ENCODE measurements at regions not wholly inside any gene's neighbourhood (a gene's known extent, or its start where the extent isn't known, plus 50 kb on each side); places are given as distances from the start of the nearest gene placed in this dataset.

DNA sequence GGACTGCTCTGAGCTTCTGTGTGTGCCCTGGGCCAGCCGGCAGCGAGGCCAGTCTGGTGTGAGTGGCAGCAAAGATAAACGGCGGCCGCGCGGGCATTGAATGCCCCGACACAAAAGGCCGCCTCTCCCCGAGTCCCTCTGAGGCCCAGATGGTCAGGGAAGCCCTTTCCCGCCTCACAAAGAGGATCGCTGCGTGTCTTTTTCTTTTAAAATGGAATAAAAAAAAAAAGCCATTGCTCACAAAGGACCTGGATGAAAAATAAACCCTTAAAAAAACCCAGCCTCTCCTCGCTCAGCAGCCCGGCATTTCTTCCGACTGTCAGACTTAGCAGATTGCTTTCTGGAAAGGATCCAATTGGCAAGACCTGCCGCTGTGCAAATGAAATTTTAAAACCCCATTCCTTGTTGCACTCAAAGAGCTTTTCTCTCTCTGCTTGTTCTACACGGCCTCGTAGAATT lies 578.7 kb downstream of the BCOR start:
- TF ChIP-seq, protein P1, sequence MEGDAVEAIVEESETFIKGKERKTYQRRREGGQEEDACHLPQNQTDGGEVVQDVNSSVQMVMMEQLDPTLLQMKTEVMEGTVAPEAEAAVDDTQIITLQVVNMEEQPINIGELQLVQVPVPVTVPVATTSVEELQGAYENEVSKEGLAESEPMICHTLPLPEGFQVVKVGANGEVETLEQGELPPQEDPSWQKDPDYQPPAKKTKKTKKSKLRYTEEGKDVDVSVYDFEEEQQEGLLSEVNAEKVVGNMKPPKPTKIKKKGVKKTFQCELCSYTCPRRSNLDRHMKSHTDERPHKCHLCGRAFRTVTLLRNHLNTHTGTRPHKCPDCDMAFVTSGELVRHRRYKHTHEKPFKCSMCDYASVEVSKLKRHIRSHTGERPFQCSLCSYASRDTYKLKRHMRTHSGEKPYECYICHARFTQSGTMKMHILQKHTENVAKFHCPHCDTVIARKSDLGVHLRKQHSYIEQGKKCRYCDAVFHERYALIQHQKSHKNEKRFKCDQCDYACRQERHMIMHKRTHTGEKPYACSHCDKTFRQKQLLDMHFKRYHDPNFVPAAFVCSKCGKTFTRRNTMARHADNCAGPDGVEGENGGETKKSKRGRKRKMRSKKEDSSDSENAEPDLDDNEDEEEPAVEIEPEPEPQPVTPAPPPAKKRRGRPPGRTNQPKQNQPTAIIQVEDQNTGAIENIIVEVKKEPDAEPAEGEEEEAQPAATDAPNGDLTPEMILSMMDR (IDR thresholded peaks at IDR 0.05), result no peak
- no peak overlapping the region for H3K4me3 Mint-ChIP-seq
- DNase-seq, result no peak
- peaks cover 42% of the 10 kb centered on the region for H3K4me1 Mint-ChIP-seq
- H3K9me3 Mint-ChIP-seq, result peaks cover 28% of the 10 kb centered on the region
- peaks cover 8% of the 10 kb centered on the region for H3K27me3 Mint-ChIP-seq (ENCODE audit: low read depth, poor library complexity)
- no peaks in the 10 kb centered on the region for H3K36me3 Mint-ChIP-seq (ENCODE audit: low read depth)
- no peak overlapping the region for H3K27ac Mint-ChIP-seq

GRCh38 chrX:39519566-39520301 lies 578.0 kb downstream of the BCOR start:
- Mint-ChIP-seq H3K27ac (no peak overlapping the region), H3K9me3 (peaks cover 25% of the 10 kb centered on the region), H3K36me3 (ENCODE audit: low read depth) (no peaks in the 10 kb centered on the region), H3K4me3 (no peak overlapping the region), H3K27me3 (ENCODE audit: low read depth, poor library complexity) (peaks cover 10% of the 10 kb centered on the region), H3K4me1 (peaks cover 35% of the 10 kb centered on the region)
- no peak for DNase-seq
- TF ChIP-seq, protein P1 (IDR thresholded peaks at IDR 0.05), result no peak

GRCh38 chrX:39525758-39526157 lies 572.0 kb downstream of the BCOR start:
- TF ChIP-seq, protein P1 (IDR thresholded peaks at IDR 0.05), result no peak
- H3K27ac Mint-ChIP-seq, result no peak overlapping the region
- H3K27me3 Mint-ChIP-seq (ENCODE audit: low read depth, poor library complexity), result peaks cover 27% of the 10 kb centered on the region
- H3K4me3 Mint-ChIP-seq, result no peak overlapping the region
- peaks cover 17% of the 10 kb centered on the region for H3K9me3 Mint-ChIP-seq
- DNase-seq, result no peak
- no peaks in the 10 kb centered on the region for H3K36me3 Mint-ChIP-seq (ENCODE audit: low read depth)
- no peaks in the 10 kb centered on the region for H3K4me1 Mint-ChIP-seq

DNA sequence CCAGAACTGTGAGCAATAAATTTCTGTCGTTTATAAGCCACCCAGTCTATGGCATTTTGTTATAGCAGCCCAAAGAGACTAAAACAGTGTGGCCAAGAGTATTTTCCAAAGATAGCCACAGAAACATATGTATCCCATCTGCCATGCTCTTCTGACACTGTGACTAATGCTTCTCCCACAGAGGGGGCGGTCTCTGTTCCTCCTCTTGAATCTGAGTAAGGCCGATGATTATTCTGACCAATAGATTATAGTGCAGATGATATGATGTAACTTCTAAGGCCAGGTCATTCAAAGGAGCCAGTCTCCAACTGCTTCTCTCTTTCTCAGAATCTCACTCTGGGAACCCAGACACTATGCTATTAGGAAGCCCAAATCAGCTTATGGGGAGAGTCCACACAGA lies 570.7 kb downstream of the BCOR start:
- H3K27ac Mint-ChIP-seq, result no peak overlapping the region

DNA sequence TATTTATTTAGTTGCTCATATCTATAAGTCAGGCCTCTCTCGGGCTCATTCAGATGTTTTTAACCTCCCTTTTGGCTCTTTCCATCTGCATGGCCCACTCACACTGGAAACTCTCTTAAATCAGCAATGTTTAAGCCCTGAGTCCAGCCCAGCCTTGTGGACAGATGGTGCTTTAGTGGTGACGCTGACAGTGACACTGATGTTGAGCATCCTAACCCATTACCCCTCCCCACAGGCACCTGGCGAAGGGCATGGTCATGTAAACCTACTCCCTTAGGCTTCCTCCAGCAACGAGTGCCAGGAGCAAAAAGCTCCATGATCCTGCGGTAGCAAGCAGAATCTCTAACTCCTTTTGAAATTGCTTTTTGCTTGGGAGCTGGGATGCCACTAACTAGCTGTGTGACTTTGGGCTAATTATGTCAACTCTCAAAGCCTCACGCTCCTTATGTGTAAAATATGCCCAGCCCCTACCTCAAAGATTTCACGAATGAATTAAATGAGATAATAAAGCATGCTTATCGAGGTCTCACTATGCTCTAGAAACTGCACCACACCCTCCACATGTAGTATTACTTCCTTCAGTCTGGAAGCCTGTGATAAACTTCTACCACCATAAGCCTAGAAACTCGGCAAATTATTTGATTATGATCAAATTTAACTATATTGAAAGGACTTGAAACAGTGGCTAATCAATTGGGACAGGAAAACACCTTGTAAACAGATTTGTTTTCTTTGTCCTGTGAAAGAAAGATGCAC lies 569.4 kb downstream of the BCOR start:
- H3K4me3 Mint-ChIP-seq, result no peak overlapping the region
- peaks cover 21% of the 10 kb centered on the region for H3K9me3 Mint-ChIP-seq
- no peaks in the 10 kb centered on the region for H3K4me1 Mint-ChIP-seq
- TF ChIP-seq, protein P1 (IDR thresholded peaks at IDR 0.05), result no peak
- H3K36me3 Mint-ChIP-seq (ENCODE audit: low read depth), result no peaks in the 10 kb centered on the region
- H3K27ac Mint-ChIP-seq, result no peak overlapping the region
- peaks cover 33% of the 10 kb centered on the region for H3K27me3 Mint-ChIP-seq (ENCODE audit: low read depth, poor library complexity)
- no peak for DNase-seq

More for the DNA sequence above, 570.7 kb downstream of the BCOR start:
- H3K36me3 Mint-ChIP-seq (ENCODE audit: low read depth), result no peaks in the 10 kb centered on the region
- no peak overlapping the region for H3K4me3 Mint-ChIP-seq
- TF ChIP-seq, protein P1 (IDR thresholded peaks at IDR 0.05), result no peak
- no peaks in the 10 kb centered on the region for H3K4me1 Mint-ChIP-seq
- peaks cover 33% of the 10 kb centered on the region for H3K27me3 Mint-ChIP-seq (ENCODE audit: low read depth, poor library complexity)
- no peak for DNase-seq
- peaks cover 17% of the 10 kb centered on the region for H3K9me3 Mint-ChIP-seq

Measured in nephron progenitor cell (in vitro differentiated cells).